ENCODE measurements at regions not wholly inside any gene's neighbourhood (a gene's known extent, or its start where the extent isn't known, plus 50 kb on each side); places are given as distances from the start of the nearest gene placed in this dataset.
"Not testable (repeated sequence)": the region's sequence is repeated elsewhere in the genome, so short reads cannot be mapped to it uniquely, and the experiment has no call there.

DNA sequence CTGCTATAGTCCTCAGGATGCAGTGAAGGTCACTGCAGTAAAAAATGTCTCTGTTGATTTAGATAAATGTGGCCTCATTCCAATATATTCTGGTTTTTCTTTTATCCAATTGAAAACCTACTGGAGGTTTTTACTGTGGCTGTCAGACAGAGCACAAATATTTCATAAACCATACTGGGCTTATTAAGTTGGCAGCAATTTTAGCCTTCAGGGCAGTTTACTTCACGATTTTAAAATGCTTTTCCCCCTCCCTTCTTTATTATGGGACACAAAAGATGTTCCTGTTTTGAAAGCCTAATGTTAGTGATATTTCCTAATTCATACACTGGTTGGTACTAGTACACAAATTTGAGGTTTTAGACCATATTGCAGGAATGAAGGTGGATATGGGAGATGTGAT is 939.4 kb downstream of the C4orf33 start:
- WGBS (ENCODE audit: insufficient coverage, insufficient replicate concordance, low lambda C conversion rate, missing lambda C conversion rate), result 0% methylated on average over 1 of the region's 1 CpG
- BruUV-seq (replicated peaks), result no TSS peak
- no peak overlapping the region for H3K9ac ChIP-seq (ENCODE audit: control insufficient read depth, insufficient read depth, low read length)
- H3K27ac ChIP-seq (ENCODE audit: control insufficient read depth, insufficient read depth), result no peak overlapping the region
- intact Hi-C loops (cut with micrococcal nuclease; ENCODE audit: unreplicated experiment), result no loop called here
- H3K27me3 ChIP-seq (replicated peaks in 1 of 2; ENCODE audit: control insufficient read depth in 2 of 2, insufficient read depth in 2 of 2, low read length in 1 of 2), result no peaks in the 10 kb centered on the region
- H3K4me2 ChIP-seq (ENCODE audit: control insufficient read depth, insufficient read depth), result no peak overlapping the region
- no peaks in the 10 kb centered on the region for H3K9me3 ChIP-seq (replicated peaks; ENCODE audit: control insufficient read depth, insufficient read depth, low read length)
- no peaks in the 10 kb centered on the region for H4K20me1 ChIP-seq (ENCODE audit: control insufficient read depth, insufficient read depth)
- H3K36me3 ChIP-seq (ENCODE audit: control insufficient read depth in 2 of 2, insufficient read depth in 2 of 2, low read length in 1 of 2), result no peaks in the 10 kb centered on the region
- TF ChIP-seq EP300 (IDR thresholded peaks at IDR 0.05; ENCODE audit: borderline replicate concordance in 1 of 2, control insufficient read depth in 1 of 2, low read depth in 2 of 2, low read length in 2 of 2) (no peak), CBX5 (IDR thresholded peaks at IDR 0.05; ENCODE audit: low read depth) (no peak), ASH2L (IDR thresholded peaks at IDR 0.05; ENCODE audit: borderline replicate concordance, low read depth) (no peak)
- in situ Hi-C loops (cut with MboI), result no loop called here
- ChIA-PET CTCF (no interaction called here), RAD21 (ENCODE audit: unreplicated experiment) (no interaction called here), SMC1A (ENCODE audit: uncharacterized antibody, unreplicated experiment) (no interaction called here), POLR2A (no interaction called here)
- no peak overlapping the region for H2AFZ ChIP-seq (ENCODE audit: control insufficient read depth, low read depth, low read length)
- H3K4me3 ChIP-seq, result no peak overlapping the region
- no peaks in the 10 kb centered on the region for H3K79me2 ChIP-seq (ENCODE audit: control insufficient read depth, insufficient read depth, low read length)
- DNase-seq (ENCODE audit: low read depth, low spot score) (no peak), FAIRE-seq (no peak), ATAC-seq (no peak)
- no peaks in the 10 kb centered on the region for H3K4me1 ChIP-seq (ENCODE audit: control insufficient read depth, insufficient read depth, low read length)

DNA sequence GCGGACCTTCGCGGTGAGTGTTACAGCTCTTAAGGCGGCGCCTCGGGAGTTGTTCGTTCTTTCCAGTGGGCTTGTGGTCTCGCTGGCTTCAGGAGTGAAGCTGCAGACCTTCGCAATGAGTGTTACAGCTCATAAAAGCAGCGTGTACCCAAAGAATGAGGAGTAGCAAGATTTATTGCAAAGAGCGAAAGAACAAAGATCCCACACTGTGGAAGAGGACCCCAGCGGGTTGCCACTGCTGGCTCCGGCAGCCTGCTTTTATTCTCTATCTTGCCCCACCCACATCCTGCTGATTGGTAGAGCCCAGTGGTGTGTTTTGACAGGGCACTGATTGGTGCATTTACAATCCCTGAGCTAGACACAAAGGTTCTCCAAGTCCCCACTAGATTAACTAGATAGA is 941.9 kb downstream of the C4orf33 start:
- intact Hi-C loops (cut with micrococcal nuclease; ENCODE audit: unreplicated experiment); H3K4me3 ChIP-seq; CTCF ChIA-PET; RAD21 ChIA-PET (ENCODE audit: unreplicated experiment); in situ Hi-C loops (cut with MboI); FAIRE-seq; H3K79me2 ChIP-seq (ENCODE audit: control insufficient read depth, insufficient read depth, low read length); DNase-seq (ENCODE audit: low read depth, low spot score); H3K27me3 ChIP-seq (replicated peaks in 1 of 2; ENCODE audit: control insufficient read depth in 2 of 2, insufficient read depth in 2 of 2, low read length in 1 of 2); H4K20me1 ChIP-seq (ENCODE audit: control insufficient read depth, insufficient read depth); H2AFZ ChIP-seq (ENCODE audit: control insufficient read depth, low read depth, low read length); H3K9me3 ChIP-seq (replicated peaks; ENCODE audit: control insufficient read depth, insufficient read depth, low read length); BruUV-seq (replicated peaks); H3K36me3 ChIP-seq (ENCODE audit: control insufficient read depth in 2 of 2, insufficient read depth in 2 of 2, low read length in 1 of 2); H3K4me2 ChIP-seq (ENCODE audit: control insufficient read depth, insufficient read depth); POLR2A ChIA-PET; H3K4me1 ChIP-seq (ENCODE audit: control insufficient read depth, insufficient read depth, low read length); ATAC-seq; H3K9ac ChIP-seq (ENCODE audit: control insufficient read depth, insufficient read depth, low read length); H3K27ac ChIP-seq (ENCODE audit: control insufficient read depth, insufficient read depth): not testable (repeated sequence)
- SMC1A ChIA-PET (ENCODE audit: uncharacterized antibody, unreplicated experiment), result interaction anchor here (0.6 to 1.8 kb wide), 3 partner anchors 11 to 479 kb away, joined by 3 to 7 read pairs (median 3); no protein-coding TSS in a partner anchor
- 62% methylated on average over 13 of the region's 13 CpGs for WGBS (ENCODE audit: insufficient coverage, insufficient replicate concordance, low lambda C conversion rate, missing lambda C conversion rate)

DNA sequence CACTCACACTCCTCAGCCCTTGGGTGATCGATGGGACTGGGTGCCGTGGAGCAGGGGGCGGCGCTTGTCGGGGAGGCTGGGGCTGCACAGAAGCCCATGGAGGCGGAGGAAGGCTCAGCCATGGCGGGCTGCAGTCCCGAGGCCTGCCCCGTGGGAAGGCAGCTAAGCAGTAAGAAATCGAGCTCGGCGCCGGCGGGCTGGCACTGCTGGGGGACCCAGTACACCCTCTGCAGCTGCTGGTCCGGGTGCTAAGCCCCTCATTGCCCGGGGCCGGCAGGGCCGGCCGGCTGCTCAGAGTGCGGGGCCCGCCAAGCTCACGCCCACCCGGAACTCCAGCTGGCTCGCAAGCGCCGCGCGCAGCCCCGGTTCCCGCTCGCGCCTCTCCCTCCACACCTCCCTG is 942.6 kb downstream of the C4orf33 start:
- H2AFZ ChIP-seq (ENCODE audit: control insufficient read depth, low read depth, low read length); H3K27me3 ChIP-seq (replicated peaks in 1 of 2; ENCODE audit: control insufficient read depth in 2 of 2, insufficient read depth in 2 of 2, low read length in 1 of 2); ATAC-seq; DNase-seq (ENCODE audit: low read depth, low spot score); H3K9ac ChIP-seq (ENCODE audit: control insufficient read depth, insufficient read depth, low read length); H3K4me2 ChIP-seq (ENCODE audit: control insufficient read depth, insufficient read depth); CTCF ChIA-PET; H3K79me2 ChIP-seq (ENCODE audit: control insufficient read depth, insufficient read depth, low read length); in situ Hi-C loops (cut with MboI); BruUV-seq (replicated peaks); SMC1A ChIA-PET (ENCODE audit: uncharacterized antibody, unreplicated experiment); POLR2A ChIA-PET; FAIRE-seq; H3K27ac ChIP-seq (ENCODE audit: control insufficient read depth, insufficient read depth); RAD21 ChIA-PET (ENCODE audit: unreplicated experiment); H3K4me3 ChIP-seq; H4K20me1 ChIP-seq (ENCODE audit: control insufficient read depth, insufficient read depth); H3K36me3 ChIP-seq (ENCODE audit: control insufficient read depth in 2 of 2, insufficient read depth in 2 of 2, low read length in 1 of 2); H3K4me1 ChIP-seq (ENCODE audit: control insufficient read depth, insufficient read depth, low read length); intact Hi-C loops (cut with micrococcal nuclease; ENCODE audit: unreplicated experiment); H3K9me3 ChIP-seq (replicated peaks; ENCODE audit: control insufficient read depth, insufficient read depth, low read length): not testable (repeated sequence)
- 47% methylated on average over 17 of the region's 32 CpGs for WGBS (ENCODE audit: insufficient coverage, insufficient replicate concordance, low lambda C conversion rate, missing lambda C conversion rate)

Data from GM12878 (cell line).